Stimulated activated CD4-positive, alpha-beta T cell treated with anti-CD3 and anti-CD28 coated beads, Interleukin-15, amount 100 ng/mL, for 1 hour (primary cell): ENCODE measurements at regions not wholly inside any gene's neighbourhood (a gene's known extent, or its start where the extent isn't known, plus 50 kb on each side); places are given as distances from the start of the nearest gene placed in this dataset.
"Not testable (repeated sequence)": the region's sequence is repeated elsewhere in the genome, so short reads cannot be mapped to it uniquely, and the experiment has no call there.

Experiments
- DNase-seq, 2 donors: peaks; one replicate each; pipeline ENCODE4 v3.0.0-alpha.2; 2020; ENCODE audit warnings: low read depth in 1 of 2, low spot score in 1 of 2

- DNase-seq = no peak
Measured at GRCh38 chr5:82659115-82659514, 381.0 kb upstream of the RPS23 start.

GRCh38 chr5:82657033-82657699, 379.0 kb upstream of the RPS23 start:
- no peak for DNase-seq

GRCh38 chr5:82656341-82656761, 378.2 kb upstream of the RPS23 start:
- no peak for DNase-seq

GRCh38 chr5:82655078-82655477, 376.9 kb upstream of the RPS23 start:
- DNase-seq = no peak

- no peak for DNase-seq
Measured at GRCh38 chr5:82649943-82650342, 371.8 kb upstream of the RPS23 start.

- no peak for DNase-seq
Measured at GRCh38 chr5:82644766-82645165, 366.6 kb upstream of the RPS23 start.

GRCh38 chr5:82644229-82644628, 366.1 kb upstream of the RPS23 start:
- DNase-seq = no peak

- DNase-seq = no peak
Measured at GRCh38 chr5:82642313-82642712, 364.2 kb upstream of the RPS23 start.

- no peak for DNase-seq
Measured at GRCh38 chr5:82641331-82642003, 363.3 kb upstream of the RPS23 start.

GRCh38 chr5:82640916-82641315, 362.8 kb upstream of the RPS23 start:
- no peak for DNase-seq

- no peak for DNase-seq
Measured at GRCh38 chr5:82639393-82640144, 361.4 kb upstream of the RPS23 start.

GRCh38 chr5:82636591-82636990, 358.4 kb upstream of the RPS23 start:
- DNase-seq = no peak

GRCh38 chr5:82635561-82636288, 357.6 kb upstream of the RPS23 start:
- no peak for DNase-seq

- DNase-seq = no peak
Measured at GRCh38 chr5:82628364-82628910, 350.3 kb upstream of the RPS23 start.

- not testable (repeated sequence) for DNase-seq
Measured at GRCh38 chr5:82626905-82627591, 348.9 kb upstream of the RPS23 start.

GRCh38 chr5:82626012-82626411, 347.9 kb upstream of the RPS23 start:
- DNase-seq = not testable (repeated sequence)

GRCh38 chr5:82624062-82624461, 345.9 kb upstream of the RPS23 start:
- no peak for DNase-seq

- DNase-seq = no peak
Measured at GRCh38 chr5:82622711-82623514, 344.8 kb upstream of the RPS23 start.

GRCh38 chr5:82622205-82622604, 344.1 kb upstream of the RPS23 start:
- no peak for DNase-seq
